H9 (cell line): ENCODE measurements at regions not wholly inside any gene's neighbourhood (a gene's known extent, or its start where the extent isn't known, plus 50 kb on each side); places are given as distances from the start of the nearest gene placed in this dataset.

Experiments used
- DNase-seq: peaks from one replicate; pipeline ENCODE4 v3.0.0-alpha.2; 2017
- H2AFZ ChIP-seq: one replicate; pipeline ENCODE4 v1.6.1; 2013; ENCODE audit warnings: mild to moderate bottlenecking, low read length, control low read depth, moderate library complexity
- H2AK5ac ChIP-seq: 2 replicates; pipeline ENCODE4 v1.6.1; 2013; ENCODE audit warnings: low read length, control low read depth, mixed read lengths; ENCODE audit not compliant: insufficient read length
- H2BK120ac ChIP-seq: one replicate; pipeline ENCODE4 v1.6.1; 2013; ENCODE audit warnings: low read depth, mild to moderate bottlenecking, low read length, control low read depth, inconsistent platforms; ENCODE audit not compliant: poor library complexity, severe bottlenecking
- H2BK12ac ChIP-seq: 2 replicates; pipeline ENCODE4 v1.6.1; 2013; ENCODE audit warnings: low read length, control low read depth, mixed read lengths, low read depth; ENCODE audit not compliant: insufficient read length
- H2BK15ac ChIP-seq: 2 replicates; pipeline ENCODE4 v1.6.1; 2013; ENCODE audit warnings: low read depth, low read length, control low read depth
- H2BK20ac ChIP-seq: one replicate; pipeline ENCODE4 v1.6.1; 2013; ENCODE audit warnings: low read depth, mild to moderate bottlenecking, low read length, control low read depth, inconsistent platforms; ENCODE audit not compliant: poor library complexity, severe bottlenecking
- H2BK5ac ChIP-seq: 2 replicates; pipeline ENCODE4 v1.6.1; 2013; ENCODE audit warnings: low read length, control low read depth, mixed read lengths; ENCODE audit not compliant: insufficient read length
- H3K14ac ChIP-seq: 2 replicates; pipeline ENCODE4 v1.6.1; 2013; ENCODE audit warnings: low read length, control low read depth; ENCODE audit not compliant: insufficient read depth
- H3K18ac ChIP-seq: 2 replicates; pipeline ENCODE4 v1.6.1; 2013; ENCODE audit warnings: low read depth, mild to moderate bottlenecking, mixed read lengths, low read length, control low read depth; ENCODE audit not compliant: insufficient read length
- H3K23ac ChIP-seq: 2 replicates; pipeline ENCODE4 v1.6.1; 2013; ENCODE audit warnings: low read length, control low read depth, mixed read lengths, low read depth; ENCODE audit not compliant: insufficient read length
- H3K23me2 ChIP-seq: 2 replicates; pipeline ENCODE4 v1.6.1; 2013; ENCODE audit warnings: low read depth, mild to moderate bottlenecking, mixed read lengths, low read length, control low read depth; ENCODE audit not compliant: insufficient read length, poor library complexity, severe bottlenecking
- H3K27ac ChIP-seq: 2 replicates; pipeline ENCODE4 v1.5.1; 2013; ENCODE audit warnings: low read length, control low read depth, mixed read lengths, low read depth; ENCODE audit not compliant: insufficient read length
- H3K27me3 ChIP-seq: 2 replicates; pipeline ENCODE4 v1.6.1; 2013; ENCODE audit warnings: low read length, control low read depth, inconsistent platforms; ENCODE audit not compliant: insufficient read depth
- H3K4ac ChIP-seq: 2 replicates; pipeline ENCODE4 v1.6.1; 2013; ENCODE audit warnings: low read depth, mild to moderate bottlenecking, control low read depth, inconsistent platforms, low read length, moderate library complexity
- H3K4me1 ChIP-seq: 2 replicates; pipeline ENCODE4 v1.6.1; 2013; ENCODE audit warnings: low read length, control low read depth, inconsistent platforms; ENCODE audit not compliant: insufficient read depth
- H3K4me2 ChIP-seq: 2 replicates; pipeline ENCODE4 v1.6.1; 2013; ENCODE audit warnings: low read length, control low read depth, mixed read lengths; ENCODE audit not compliant: insufficient read length, insufficient read depth
- H3K56ac ChIP-seq: 2 replicates; pipeline ENCODE4 v1.6.1; 2013; ENCODE audit warnings: low read depth, mild to moderate bottlenecking, mixed read lengths, low read length, control low read depth; ENCODE audit not compliant: insufficient read length
- H3K79me1 ChIP-seq: 2 replicates; pipeline ENCODE4 v1.6.1; 2013; ENCODE audit warnings: low read depth, mild to moderate bottlenecking, moderate library complexity, low read length, control low read depth, inconsistent platforms; ENCODE audit not compliant: insufficient read depth, poor library complexity, severe bottlenecking
- H3K79me2 ChIP-seq: 2 replicates; pipeline ENCODE4 v1.6.1; 2013; ENCODE audit warnings: low read length, control low read depth, inconsistent platforms; ENCODE audit not compliant: insufficient read depth
- H3K9ac ChIP-seq: 2 replicates; pipeline ENCODE4 v1.6.1; 2013; ENCODE audit warnings: low read length, control low read depth, mixed read lengths; ENCODE audit not compliant: insufficient read length; ENCODE audit errors: extremely low read depth
- H3K9me3 ChIP-seq: one replicate; pipeline ENCODE4 v1.6.1; 2013; ENCODE audit warnings: low read depth, low read length, inconsistent platforms; ENCODE audit not compliant: control insufficient read depth
- H3T11ph ChIP-seq: one replicate; pipeline ENCODE4 v1.6.1; 2013; ENCODE audit warnings: mild to moderate bottlenecking, low read length, control low read depth, inconsistent platforms
- H4K20me1 ChIP-seq: one replicate; pipeline ENCODE4 v1.6.1; 2013; ENCODE audit not compliant: control insufficient read depth, insufficient read length, insufficient read depth
- H4K5ac ChIP-seq: 2 replicates; pipeline ENCODE4 v1.6.1; 2013; ENCODE audit warnings: low read depth, mild to moderate bottlenecking, mixed read lengths, low read length, control low read depth; ENCODE audit not compliant: insufficient read length
- H4K8ac ChIP-seq: replicated peaks from 2 replicates; pipeline ENCODE4 v1.6.1; 2013; ENCODE audit warnings: low read length, control low read depth, mixed read lengths, low read depth; ENCODE audit not compliant: insufficient read length
- H4K91ac ChIP-seq: 2 replicates; pipeline ENCODE4 v1.6.1; 2013; ENCODE audit warnings: low read depth, mild to moderate bottlenecking, moderate library complexity, mixed read lengths, low read length, control low read depth; ENCODE audit not compliant: insufficient read length
- H3K27ac Mint-ChIP-seq, 3 experiments: 2 replicates in 2 of 3; 3 replicates in 1 of 3; pipeline ENCODE4 v1.8.0; 2020 to 2021; ENCODE audit warnings: mixed read lengths in 3 of 3, mild to moderate bottlenecking in 1 of 3, moderate library complexity in 1 of 3
- H3K27me3 Mint-ChIP-seq: 2 replicates; pipeline ENCODE4 v1.8.0; 2021; ENCODE audit warnings: low read depth, mild to moderate bottlenecking, moderate library complexity, mixed read lengths
- H3K36me3 Mint-ChIP-seq, 3 experiments: 2 replicates in 2 of 3; 3 replicates in 1 of 3; pipeline ENCODE4 v1.8.0; 2020 to 2021; ENCODE audit warnings: low read depth in 3 of 3, mixed read lengths in 3 of 3; ENCODE audit not compliant: insufficient read depth in 1 of 3
- H3K4me1 Mint-ChIP-seq, 2 experiments: 2 replicates each; pipeline ENCODE4 v1.8.0; 2020; ENCODE audit warnings: mixed read lengths in 2 of 2
- H3K4me3 Mint-ChIP-seq, 2 experiments: 2 replicates in 1 of 2; 3 replicates in 1 of 2; pipeline ENCODE4 v1.8.0; 2020 to 2021; ENCODE audit warnings: mild to moderate bottlenecking in 2 of 2, mixed read lengths in 2 of 2, moderate library complexity in 1 of 2
- H3K9me3 Mint-ChIP-seq, 2 experiments: 2 replicates in 1 of 2; 3 replicates in 1 of 2; pipeline ENCODE4 v1.8.0; 2020; ENCODE audit warnings: mild to moderate bottlenecking in 2 of 2, mixed read lengths in 2 of 2, moderate library complexity in 1 of 2
- WGBS: extraction: QIAGEN DNeasy Blood & Tissue Kit; methylation state at CpG from one replicate; pipeline ENCODE4 v1.1.7; 2013; ENCODE audit warnings: missing lambda C conversion rate, low lambda C conversion rate, mixed read lengths; ENCODE audit not compliant: insufficient read length; ENCODE audit errors: extremely low coverage; 5-methylcytosine and 5-hydroxymethylcytosine counted together
- TF ChIP-seq, protein P1 (sequence below): fragments of 200-600 bp; sonication (generic); conservative IDR thresholded peaks from 3 replicates; pipeline ENCODE4 v1.8.0; 2021; ENCODE audit warnings: antibody characterized with exemption, mild to moderate bottlenecking

DNA sequence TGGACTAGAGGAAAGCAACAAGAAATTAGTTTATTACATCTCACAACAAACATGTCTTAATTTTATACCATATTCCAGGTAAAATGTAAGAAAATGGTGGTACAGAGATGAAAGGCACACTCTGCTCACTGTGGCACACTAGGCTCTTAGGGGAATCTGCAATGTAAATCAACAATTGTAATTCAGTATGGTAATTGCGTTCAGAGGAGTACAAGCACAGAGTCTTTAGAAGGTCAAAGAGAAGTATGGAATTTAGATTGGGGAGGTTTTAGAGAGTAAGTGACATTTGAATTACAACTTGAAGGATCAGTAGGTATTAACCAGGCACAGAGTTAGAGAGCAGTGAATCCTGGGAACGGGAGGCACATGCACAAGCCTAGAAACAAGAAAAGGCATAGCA lies 694.0 kb upstream of the USP15 start:
- peak overlapping the region; percentile 40 for H2AFZ ChIP-seq
- H2BK5ac ChIP-seq: no peak overlapping the region
- TF ChIP-seq, protein P1, sequence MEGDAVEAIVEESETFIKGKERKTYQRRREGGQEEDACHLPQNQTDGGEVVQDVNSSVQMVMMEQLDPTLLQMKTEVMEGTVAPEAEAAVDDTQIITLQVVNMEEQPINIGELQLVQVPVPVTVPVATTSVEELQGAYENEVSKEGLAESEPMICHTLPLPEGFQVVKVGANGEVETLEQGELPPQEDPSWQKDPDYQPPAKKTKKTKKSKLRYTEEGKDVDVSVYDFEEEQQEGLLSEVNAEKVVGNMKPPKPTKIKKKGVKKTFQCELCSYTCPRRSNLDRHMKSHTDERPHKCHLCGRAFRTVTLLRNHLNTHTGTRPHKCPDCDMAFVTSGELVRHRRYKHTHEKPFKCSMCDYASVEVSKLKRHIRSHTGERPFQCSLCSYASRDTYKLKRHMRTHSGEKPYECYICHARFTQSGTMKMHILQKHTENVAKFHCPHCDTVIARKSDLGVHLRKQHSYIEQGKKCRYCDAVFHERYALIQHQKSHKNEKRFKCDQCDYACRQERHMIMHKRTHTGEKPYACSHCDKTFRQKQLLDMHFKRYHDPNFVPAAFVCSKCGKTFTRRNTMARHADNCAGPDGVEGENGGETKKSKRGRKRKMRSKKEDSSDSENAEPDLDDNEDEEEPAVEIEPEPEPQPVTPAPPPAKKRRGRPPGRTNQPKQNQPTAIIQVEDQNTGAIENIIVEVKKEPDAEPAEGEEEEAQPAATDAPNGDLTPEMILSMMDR: no peak
- no peaks in the 10 kb centered on the region for H3K27me3 ChIP-seq
- no peaks in the 10 kb centered on the region for H3K79me1 ChIP-seq
- H2BK12ac ChIP-seq: no peak overlapping the region
- Mint-ChIP-seq H3K4me1 (peaks cover 40 to 50% of the 10 kb centered on the region in 2 experiments), H3K36me3 (peaks cover 0 to 2% (median 0%) of the 10 kb centered on the region in 3 experiments; a peak in 3 of 7 replicates), H3K9me3 (peaks cover 0 to 3% of the 10 kb centered on the region in 2 experiments; a peak in 3 of 5 replicates), H3K27ac (peak overlapping the region; percentile 0 to 93 (median 8); a peak in 5 of 7 replicates), H3K27me3 (no peaks in the 10 kb centered on the region), H3K4me3 (peak overlapping the region; percentile 0 to 16; a peak in 3 of 5 replicates)
- H3K27ac ChIP-seq: no peak overlapping the region
- no peaks in the 10 kb centered on the region for H3K79me2 ChIP-seq
- no peaks in the 10 kb centered on the region for H3K23me2 ChIP-seq
- H3K18ac ChIP-seq: no peak overlapping the region
- no peaks in the 10 kb centered on the region for H3K9me3 ChIP-seq
- no peaks in the 10 kb centered on the region for H4K20me1 ChIP-seq
- no peak overlapping the region for H3K4ac ChIP-seq
- H3K14ac ChIP-seq: no peak overlapping the region
- H4K8ac ChIP-seq: no peak overlapping the region
- no peak overlapping the region for H2AK5ac ChIP-seq
- H4K91ac ChIP-seq: no peak overlapping the region
- no CpG with 5 or more reads among the region's 2 CpGs for WGBS
- H4K5ac ChIP-seq: no peak overlapping the region
- DNase-seq: no peak
- no peak overlapping the region for H2BK20ac ChIP-seq
- H3K4me1 ChIP-seq: peaks cover 3% of the 10 kb centered on the region; the same call in 1 of the 2 replicates
- peak overlapping the region; percentile 35 for H3K4me2 ChIP-seq
- H3K56ac ChIP-seq: no peak overlapping the region
- no peak overlapping the region for H3K23ac ChIP-seq
- peak overlapping the region; percentile 36 for H2BK120ac ChIP-seq
- H3K9ac ChIP-seq: no peak overlapping the region
- H2BK15ac ChIP-seq: no peak overlapping the region
- no peak overlapping the region for H3T11ph ChIP-seq
